Liver (tissue), 8 donors: ENCODE measurements at regions not wholly inside any gene's neighbourhood (a gene's known extent, or its start where the extent isn't known, plus 50 kb on each side); places are given as distances from the start of the nearest gene placed in this dataset.
A peak's percentile ranks its signal among the peaks of the same experiment; 100 is the strongest.

Source experiments
- DNase-seq: peaks from one replicate; pipeline ENCODE4 v3.0.0-alpha.2; 2017; ENCODE audit warnings: low spot score
- H3K27ac ChIP-seq, 2 donors: one replicate each; pipeline ENCODE4 v1.7.0; 2013; ENCODE audit warnings: inconsistent platforms in 2 of 2, low read length in 2 of 2, control low read depth in 1 of 2, low read depth in 1 of 2, mild to moderate bottlenecking in 1 of 2
- H3K27me3 ChIP-seq, 4 donors: one replicate each; pipeline versions ENCODE4 v1.6.1 to v1.7.0; 2013; ENCODE audit warnings: low read length in 3 of 4, inconsistent platforms in 1 of 4, mild to moderate bottlenecking in 1 of 4, moderate library complexity in 1 of 4; ENCODE audit not compliant: control insufficient read depth in 4 of 4, insufficient read depth in 4 of 4
- H3K36me3 ChIP-seq, 4 donors: one replicate each; pipeline versions ENCODE4 v1.6.1 to v1.7.0; 2013; ENCODE audit warnings: low read length in 3 of 4, mild to moderate bottlenecking in 3 of 4, low read depth in 1 of 4, moderate library complexity in 1 of 4; ENCODE audit not compliant: control insufficient read depth in 4 of 4, insufficient read depth in 3 of 4
- H3K4me1 ChIP-seq, 4 donors: one replicate each; pipeline versions ENCODE4 v1.6.1 to v1.7.0; 2013; ENCODE audit warnings: low read length in 3 of 4, mild to moderate bottlenecking in 3 of 4, moderate library complexity in 1 of 4; ENCODE audit not compliant: control insufficient read depth in 4 of 4, insufficient read depth in 4 of 4
- H3K4me3 ChIP-seq, 3 donors: one replicate each; pipeline versions ENCODE4 v1.6.1 to v1.7.0; 2013; ENCODE audit warnings: low read length in 3 of 3, control low read depth in 1 of 3, low read depth in 1 of 3, mild to moderate bottlenecking in 1 of 3
- H3K9ac ChIP-seq, 2 donors: one replicate each; pipeline ENCODE4 v1.7.0; 2013; ENCODE audit warnings: low read length in 2 of 2, mild to moderate bottlenecking in 2 of 2, moderate library complexity in 2 of 2, control low read depth in 1 of 2, low read depth in 1 of 2
- H3K9me3 ChIP-seq, 4 donors: one replicate each; pipeline versions ENCODE4 v1.6.1 to v1.7.0; 2013; ENCODE audit warnings: low read length in 3 of 4; ENCODE audit not compliant: control insufficient read depth in 4 of 4
- CTCF ChIP-seq: fragments of 150-350 bp; IDR thresholded peaks from 2 replicates; pipeline ENCODE4 v1.5.1; 2017; ENCODE audit warnings: improper control_type of control experiment, low read depth, low read length; ENCODE audit not compliant: missing input control
- EGR1 ChIP-seq, 2 donors: IDR thresholded peaks; 2 replicates each; pipeline ENCODE4 v1.6.1; 2016 to 2018; ENCODE audit warnings: antibody characterized with exemption in 2 of 2, low read depth in 2 of 2
- FOXA1 ChIP-seq: IDR thresholded peaks from 2 replicates; pipeline ENCODE4 v1.6.1; 2016; ENCODE audit warnings: antibody characterized with exemption
- FOXA2 ChIP-seq: IDR thresholded peaks from 2 replicates; pipeline ENCODE4 v1.6.1; 2016; ENCODE audit warnings: antibody characterized with exemption
- GABPA ChIP-seq, 2 donors: IDR thresholded peaks in 1 of 2; conservative IDR thresholded peaks in 1 of 2; 2 replicates each; pipeline ENCODE4 v1.6.1; 2016; ENCODE audit warnings: antibody characterized with exemption in 2 of 2, mild to moderate bottlenecking in 1 of 2, moderate library complexity in 1 of 2
- HNF4A ChIP-seq, 2 donors: conservative IDR thresholded peaks; 2 replicates each; pipeline ENCODE4 v1.6.1; 2016; ENCODE audit warnings: antibody characterized with exemption in 2 of 2, mild to moderate bottlenecking in 2 of 2
- HNF4G ChIP-seq: IDR thresholded peaks from 2 replicates; pipeline ENCODE4 v1.6.1; 2016; ENCODE audit warnings: antibody characterized with exemption
- JUND ChIP-seq, 2 donors: IDR thresholded peaks; 2 replicates each; pipeline ENCODE4 v1.6.1; 2016; ENCODE audit warnings: antibody characterized with exemption in 2 of 2
- NR2F2 ChIP-seq: IDR thresholded peaks from 2 replicates; pipeline ENCODE4 v1.6.1; 2016; ENCODE audit warnings: antibody characterized with exemption
- RAD21 ChIP-seq, 2 donors: IDR thresholded peaks; 2 replicates each; pipeline ENCODE4 v1.6.1; 2016; ENCODE audit warnings: antibody characterized with exemption in 2 of 2, mild to moderate bottlenecking in 2 of 2
- REST ChIP-seq: IDR thresholded peaks from 2 replicates; pipeline ENCODE4 v1.6.1; 2016; ENCODE audit warnings: antibody characterized with exemption, mild to moderate bottlenecking
- RXRA ChIP-seq, 2 donors: IDR thresholded peaks; 2 replicates each; pipeline ENCODE4 v1.6.1; 2017 to 2018; ENCODE audit warnings: antibody characterized with exemption in 2 of 2, mild to moderate bottlenecking in 1 of 2
- SP1 ChIP-seq: IDR thresholded peaks from 2 replicates; pipeline ENCODE4 v1.6.1; 2018; ENCODE audit warnings: antibody characterized with exemption, mild to moderate bottlenecking
- TAF1 ChIP-seq: conservative IDR thresholded peaks from 2 replicates; pipeline ENCODE4 v1.6.1; 2016; ENCODE audit warnings: antibody characterized with exemption, mild to moderate bottlenecking
- YY1 ChIP-seq: IDR thresholded peaks from 2 replicates; pipeline ENCODE4 v1.6.1; 2016; ENCODE audit warnings: antibody characterized with exemption, mild to moderate bottlenecking
- WGBS: extraction: QIAGEN DNeasy Blood & Tissue Kit; methylation state at CpG from one replicate; pipeline ENCODE4 v1.1.7; 2013; 5-methylcytosine and 5-hydroxymethylcytosine counted together
- TF ChIP-seq, protein P1 (sequence below): IDR thresholded peaks from 2 replicates; pipeline ENCODE4 v1.6.1; 2016; ENCODE audit warnings: antibody characterized with exemption
- TF ChIP-seq, protein P2 (sequence below): IDR thresholded peaks from 2 replicates; pipeline ENCODE4 v1.6.1; 2016; ENCODE audit warnings: antibody characterized with exemption
- TF ChIP-seq, protein P3 (sequence below): IDR thresholded peaks from 2 replicates; pipeline ENCODE4 v1.6.1; 2016; ENCODE audit warnings: antibody characterized with exemption
- donor health status: healthy.
- donor health status: healthy.
- donor health status: healthy.
- donor health status: healthy.
- donor health status: healthy.

DNA sequence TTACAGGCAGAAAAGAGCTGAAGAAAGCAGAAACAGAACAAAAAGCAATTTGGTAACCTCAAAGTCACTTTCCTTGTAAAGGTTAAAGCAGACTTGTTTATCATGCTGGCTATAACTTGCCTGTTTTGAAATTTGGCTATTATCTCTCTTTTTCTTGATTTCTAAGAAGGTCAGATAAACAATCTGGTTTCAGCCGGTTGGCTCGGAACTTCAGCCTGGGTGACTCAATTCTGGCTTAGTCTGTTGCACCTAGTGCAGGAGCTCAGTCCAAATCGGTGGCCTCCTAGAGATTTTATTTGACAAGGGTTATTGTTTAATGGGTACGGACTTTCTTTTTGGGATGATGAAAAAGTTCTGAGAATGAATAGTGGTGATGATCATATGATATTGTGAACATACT is 367.1 kb upstream of the B3GAT1 start:
- no peak overlapping the region for H3K4me3 ChIP-seq
- WGBS = 30% methylated on average over 4 of the region's 4 CpGs
- TF ChIP-seq EGR1 (IDR thresholded peaks at IDR 0.05; ENCODE audit: low read depth in 2 of 2) (peak in 1 of 2 donors; percentile 15), JUND (IDR thresholded peaks at IDR 0.05) (peak in 1 of 2 donors; percentile 87), HNF4G (no peak), YY1 (peak; percentile 44), REST (no peak), FOXA2 (no peak), HNF4A (conservative IDR thresholded peaks at IDR 0.05) (peak; percentile 11 to 89), NR2F2 (no peak), GABPA (IDR thresholded peaks at IDR 0.05 in 1 of 2, conservative IDR thresholded peaks at IDR 0.05 in 1 of 2) (no peak), FOXA1 (no peak), RXRA (IDR thresholded peaks at IDR 0.05) (peak in 1 of 2 donors; percentile 85), CTCF (no peak), SP1 (no peak), TAF1 (no peak), RAD21 (IDR thresholded peaks at IDR 0.05) (peak in 1 of 2 donors; percentile 53)
- TF ChIP-seq, protein P1, sequence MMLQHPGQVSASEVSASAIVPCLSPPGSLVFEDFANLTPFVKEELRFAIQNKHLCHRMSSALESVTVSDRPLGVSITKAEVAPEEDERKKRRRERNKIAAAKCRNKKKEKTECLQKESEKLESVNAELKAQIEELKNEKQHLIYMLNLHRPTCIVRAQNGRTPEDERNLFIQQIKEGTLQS = no peak
- TF ChIP-seq, protein P2, sequence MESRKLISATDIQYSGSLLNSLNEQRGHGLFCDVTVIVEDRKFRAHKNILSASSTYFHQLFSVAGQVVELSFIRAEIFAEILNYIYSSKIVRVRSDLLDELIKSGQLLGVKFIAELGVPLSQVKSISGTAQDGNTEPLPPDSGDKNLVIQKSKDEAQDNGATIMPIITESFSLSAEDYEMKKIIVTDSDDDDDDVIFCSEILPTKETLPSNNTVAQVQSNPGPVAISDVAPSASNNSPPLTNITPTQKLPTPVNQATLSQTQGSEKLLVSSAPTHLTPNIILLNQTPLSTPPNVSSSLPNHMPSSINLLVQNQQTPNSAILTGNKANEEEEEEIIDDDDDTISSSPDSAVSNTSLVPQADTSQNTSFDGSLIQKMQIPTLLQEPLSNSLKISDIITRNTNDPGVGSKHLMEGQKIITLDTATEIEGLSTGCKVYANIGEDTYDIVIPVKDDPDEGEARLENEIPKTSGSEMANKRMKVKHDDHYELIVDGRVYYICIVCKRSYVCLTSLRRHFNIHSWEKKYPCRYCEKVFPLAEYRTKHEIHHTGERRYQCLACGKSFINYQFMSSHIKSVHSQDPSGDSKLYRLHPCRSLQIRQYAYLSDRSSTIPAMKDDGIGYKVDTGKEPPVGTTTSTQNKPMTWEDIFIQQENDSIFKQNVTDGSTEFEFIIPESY = peak; percentile 15
- DNase-seq = no peak
- H3K9ac ChIP-seq = no peak overlapping the region
- no peaks in the 10 kb centered on the region for H3K9me3 ChIP-seq
- H3K36me3 ChIP-seq = no peaks in the 10 kb centered on the region
- peaks cover 0 to 10% (median under 1%) of the 10 kb centered on the region in 4 donors for H3K4me1 ChIP-seq
- H3K27me3 ChIP-seq = no peaks in the 10 kb centered on the region
- H3K27ac ChIP-seq = no peak overlapping the region

- DNase-seq = no peak
- WGBS = 89% methylated on average over 1 of the region's 1 CpG
- Histone ChIP-seq H3K36me3 (no peaks in the 10 kb centered on the region), H3K27me3 (peaks cover 0 to 3% (median 0%) of the 10 kb centered on the region in 4 donors), H3K27ac (no peak overlapping the region), H3K4me3 (no peak overlapping the region), H3K4me1 (no peaks in the 10 kb centered on the region), H3K9me3 (peaks cover 0 to 6% (median 4%) of the 10 kb centered on the region in 4 donors), H3K9ac (no peak overlapping the region)
- TF ChIP-seq FOXA2 = no peak
- TF ChIP-seq, protein P2 = no peak
- TF ChIP-seq FOXA1 = no peak
- no peak for TF ChIP-seq CTCF
- TF ChIP-seq, protein P3, sequence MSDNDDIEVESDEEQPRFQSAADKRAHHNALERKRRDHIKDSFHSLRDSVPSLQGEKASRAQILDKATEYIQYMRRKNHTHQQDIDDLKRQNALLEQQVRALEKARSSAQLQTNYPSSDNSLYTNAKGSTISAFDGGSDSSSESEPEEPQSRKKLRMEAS = no peak
- TF ChIP-seq JUND (IDR thresholded peaks at IDR 0.05) = no peak
- TF ChIP-seq EGR1 (IDR thresholded peaks at IDR 0.05; ENCODE audit: low read depth in 2 of 2) = no peak
- no peak for TF ChIP-seq RXRA (IDR thresholded peaks at IDR 0.05)
- TF ChIP-seq GABPA (IDR thresholded peaks at IDR 0.05 in 1 of 2, conservative IDR thresholded peaks at IDR 0.05 in 1 of 2) = no peak
- TF ChIP-seq NR2F2 = no peak
- TF ChIP-seq TAF1 = no peak
- no peak for TF ChIP-seq HNF4G
Measured at GRCh38 chr11:134768463-134768862, 356.4 kb upstream of the B3GAT1 start.
